ENCODE measurements at regions not wholly inside any gene's neighbourhood (a gene's known extent, or its start where the extent isn't known, plus 50 kb on each side); places are given as distances from the start of the nearest gene placed in this dataset.

DNA sequence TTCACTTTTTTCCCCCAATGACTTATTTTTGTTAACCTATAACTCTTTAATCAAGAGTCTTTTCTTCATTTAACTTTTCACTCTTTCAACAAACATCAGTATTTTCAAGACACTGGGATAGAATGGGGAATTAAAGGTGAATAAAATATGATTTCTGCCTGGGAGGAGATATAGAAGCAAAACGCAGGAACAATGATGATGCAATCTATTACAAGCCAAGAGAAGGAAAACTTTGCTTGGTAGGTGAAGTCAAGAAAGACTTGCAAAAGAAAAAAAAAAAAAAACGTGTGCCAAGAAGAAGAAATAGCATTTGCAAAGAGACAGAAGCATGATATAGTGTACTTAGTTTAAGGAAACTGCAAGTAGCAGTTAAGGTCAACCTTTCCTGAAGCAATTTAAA, 207.3 kb upstream of the KCNH7 start:
- TF ChIP-seq CTCF (IDR thresholded peaks at IDR 0.05) (no peak), POLR2A (IDR thresholded peaks at IDR 0.05) (no peak)
